Endodermal cell (in vitro differentiated cells): ENCODE measurements at regions not wholly inside any gene's neighbourhood (a gene's known extent, or its start where the extent isn't known, plus 50 kb on each side); places are given as distances from the start of the nearest gene placed in this dataset.

Source experiments
- DNase-seq: peaks from one replicate; pipeline ENCODE4 v3.0.0-alpha.2; 2017
- H3K27ac ChIP-seq: 2 replicates; pipeline ENCODE4 v1.5.1; 2013; ENCODE audit warnings: mild to moderate bottlenecking, low read depth, low read length, moderate library complexity
- H3K27me3 ChIP-seq: 2 replicates; pipeline ENCODE4 v1.6.1; 2013; ENCODE audit warnings: mild to moderate bottlenecking, low read length, moderate library complexity; ENCODE audit not compliant: insufficient read depth, control insufficient read depth, poor library complexity, severe bottlenecking
- H3K36me3 ChIP-seq: 2 replicates; pipeline ENCODE4 v1.7.0; 2013; ENCODE audit warnings: mild to moderate bottlenecking, low read length, moderate library complexity; ENCODE audit not compliant: control insufficient read depth, insufficient read depth
- H3K4me1 ChIP-seq: one replicate; pipeline ENCODE4 v1.7.0; 2013; ENCODE audit warnings: low read length; ENCODE audit not compliant: control insufficient read depth, insufficient read depth
- H3K4me3 ChIP-seq: 2 replicates; pipeline ENCODE4 v1.5.1; 2013; ENCODE audit warnings: mild to moderate bottlenecking, low read length, moderate library complexity
- H3K9ac ChIP-seq: 2 replicates; pipeline ENCODE4 v1.6.1; 2013; ENCODE audit warnings: mild to moderate bottlenecking, low read length, moderate library complexity; ENCODE audit not compliant: poor library complexity, severe bottlenecking; ENCODE audit errors: extremely low read depth
- H3K9me3 ChIP-seq: 2 replicates; pipeline ENCODE4 v1.6.1; 2013; ENCODE audit warnings: mild to moderate bottlenecking, low read length, moderate library complexity; ENCODE audit not compliant: control insufficient read depth
- H3K27ac Mint-ChIP-seq: 2 replicates; pipeline ENCODE4 v1.8.0; 2020; ENCODE audit warnings: mixed read lengths
- H3K27me3 Mint-ChIP-seq: 2 replicates; pipeline ENCODE4 v1.8.0; 2021; ENCODE audit warnings: mild to moderate bottlenecking, mixed read lengths; ENCODE audit not compliant: insufficient read depth
- H3K36me3 Mint-ChIP-seq: 2 replicates; pipeline ENCODE4 v1.8.0; 2020; ENCODE audit warnings: low read depth, mixed read lengths
- H3K4me1 Mint-ChIP-seq: 2 replicates; pipeline ENCODE4 v1.8.0; 2020; ENCODE audit warnings: mixed read lengths
- H3K4me3 Mint-ChIP-seq: 2 replicates; pipeline ENCODE4 v1.8.0; 2020; ENCODE audit warnings: mild to moderate bottlenecking, moderate library complexity, mixed read lengths
- H3K9me3 Mint-ChIP-seq: 2 replicates; pipeline ENCODE4 v1.8.0; 2020; ENCODE audit warnings: mild to moderate bottlenecking, mixed read lengths
- WGBS, 2 experiments: methylation state at CpG; one replicate each; pipeline versions ENCODE4 v1.1.5 to v1.1.7; 2013; ENCODE audit warnings: missing lambda C conversion rate in 2 of 2, mixed read lengths in 1 of 2; ENCODE audit not compliant: insufficient coverage in 1 of 2, insufficient read length in 1 of 2; 5-methylcytosine and 5-hydroxymethylcytosine counted together
- TF ChIP-seq, protein P1 (sequence below): fragments of 200-600 bp; sonication (generic); conservative IDR thresholded peaks from 2 replicates; pipeline ENCODE4 v1.5.0; 2021; ENCODE audit warnings: antibody characterized with exemption, mild to moderate bottlenecking

DNA sequence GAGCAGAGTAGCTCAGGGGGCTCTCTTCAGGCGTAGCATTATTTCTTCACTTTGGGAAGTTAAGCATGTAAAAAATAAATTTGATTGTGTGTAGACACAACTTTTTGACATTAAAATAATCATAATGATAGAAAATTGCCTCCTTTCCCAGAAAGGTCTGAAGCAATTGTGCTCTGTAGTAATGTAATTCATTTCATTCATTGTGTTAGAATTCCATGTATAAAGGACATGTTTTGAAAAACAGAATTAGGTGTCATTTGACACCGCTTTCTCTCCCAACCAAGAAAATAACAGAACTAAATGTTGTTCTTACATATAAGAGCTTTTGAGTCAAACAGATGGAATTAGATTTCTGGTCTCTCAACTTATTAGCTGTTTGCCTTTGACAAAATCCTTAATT lies 1064.2 kb upstream of the FAM98A start:
- no peaks in the 10 kb centered on the region for H3K9me3 ChIP-seq
- Mint-ChIP-seq H3K4me1 (peaks cover 21% of the 10 kb centered on the region), H3K27ac (no peak overlapping the region), H3K36me3 (no peaks in the 10 kb centered on the region), H3K27me3 (no peaks in the 10 kb centered on the region), H3K9me3 (no peaks in the 10 kb centered on the region), H3K4me3 (no peak overlapping the region)
- no peak overlapping the region for H3K27ac ChIP-seq
- TF ChIP-seq, protein P1, sequence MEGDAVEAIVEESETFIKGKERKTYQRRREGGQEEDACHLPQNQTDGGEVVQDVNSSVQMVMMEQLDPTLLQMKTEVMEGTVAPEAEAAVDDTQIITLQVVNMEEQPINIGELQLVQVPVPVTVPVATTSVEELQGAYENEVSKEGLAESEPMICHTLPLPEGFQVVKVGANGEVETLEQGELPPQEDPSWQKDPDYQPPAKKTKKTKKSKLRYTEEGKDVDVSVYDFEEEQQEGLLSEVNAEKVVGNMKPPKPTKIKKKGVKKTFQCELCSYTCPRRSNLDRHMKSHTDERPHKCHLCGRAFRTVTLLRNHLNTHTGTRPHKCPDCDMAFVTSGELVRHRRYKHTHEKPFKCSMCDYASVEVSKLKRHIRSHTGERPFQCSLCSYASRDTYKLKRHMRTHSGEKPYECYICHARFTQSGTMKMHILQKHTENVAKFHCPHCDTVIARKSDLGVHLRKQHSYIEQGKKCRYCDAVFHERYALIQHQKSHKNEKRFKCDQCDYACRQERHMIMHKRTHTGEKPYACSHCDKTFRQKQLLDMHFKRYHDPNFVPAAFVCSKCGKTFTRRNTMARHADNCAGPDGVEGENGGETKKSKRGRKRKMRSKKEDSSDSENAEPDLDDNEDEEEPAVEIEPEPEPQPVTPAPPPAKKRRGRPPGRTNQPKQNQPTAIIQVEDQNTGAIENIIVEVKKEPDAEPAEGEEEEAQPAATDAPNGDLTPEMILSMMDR = no peak
- no peaks in the 10 kb centered on the region for H3K27me3 ChIP-seq
- H3K36me3 ChIP-seq = no peaks in the 10 kb centered on the region
- WGBS, 2 experiments = 100% methylated on average over 1 to 2 of the region's 2 CpGs
- DNase-seq = no peak
- peaks cover 14% of the 10 kb centered on the region for H3K4me1 ChIP-seq
- H3K4me3 ChIP-seq = no peak overlapping the region
- H3K9ac ChIP-seq = no peak overlapping the region

DNA sequence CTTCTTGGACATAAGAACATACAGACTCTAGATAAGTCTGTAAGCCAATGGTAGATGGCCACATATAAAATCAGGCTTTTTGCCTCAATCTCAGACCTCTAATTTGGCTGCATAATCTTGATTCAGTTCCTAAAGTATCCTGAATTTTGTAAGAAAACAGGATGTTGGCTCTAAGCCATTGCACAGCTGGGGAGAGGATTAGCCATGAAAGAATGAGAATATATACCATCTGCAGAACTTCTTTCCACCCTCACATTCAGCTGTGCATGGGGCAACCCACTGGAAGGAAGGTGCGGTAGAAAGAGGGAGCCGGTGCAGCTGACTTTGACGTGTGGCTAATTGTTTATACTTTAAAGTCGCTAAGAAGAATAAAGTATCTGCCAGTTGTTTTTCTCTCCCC lies 1061.6 kb upstream of the FAM98A start:
- 94 to 100% methylated on average over 2 to 4 of the region's 4 CpGs for whole genome bisulfite sequencing, 2 experiments
- Histone ChIP-seq H3K4me3 (no peak overlapping the region), H3K9me3 (no peaks in the 10 kb centered on the region), H3K4me1 (peaks cover 9% of the 10 kb centered on the region), H3K9ac (no peak overlapping the region), H3K36me3 (no peaks in the 10 kb centered on the region), H3K27me3 (no peaks in the 10 kb centered on the region), H3K27ac (no peak overlapping the region)
- Mint-ChIP-seq H3K36me3 (no peaks in the 10 kb centered on the region), H3K4me3 (no peak overlapping the region), H3K27me3 (no peaks in the 10 kb centered on the region), H3K9me3 (no peaks in the 10 kb centered on the region), H3K4me1 (peaks cover 14% of the 10 kb centered on the region), H3K27ac (no peak overlapping the region)
- TF ChIP-seq, protein P1 = no peak
- no peak for DNase-seq

DNA sequence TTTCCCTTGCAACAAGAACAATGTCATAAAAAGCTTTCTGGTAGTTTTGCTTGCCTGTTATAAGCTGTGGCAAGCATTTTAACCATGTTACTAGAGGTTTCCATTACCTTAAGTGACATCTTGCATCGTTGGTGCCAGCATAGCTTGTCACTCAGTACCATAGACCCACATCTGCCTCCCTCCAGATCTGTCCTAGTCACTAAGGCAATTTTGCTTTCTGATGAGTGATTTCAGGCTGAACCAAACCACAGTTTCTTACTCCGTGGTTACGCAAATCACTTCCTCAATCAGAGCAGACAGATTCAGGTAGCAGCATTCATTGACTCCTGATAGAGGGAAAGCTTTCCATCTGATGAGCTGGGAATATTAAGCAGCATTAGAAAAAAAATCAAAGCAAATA lies 1057.5 kb upstream of the FAM98A start:
- H3K4me1 ChIP-seq = no peaks in the 10 kb centered on the region
- Mint-ChIP-seq H3K9me3 (peaks cover 4% of the 10 kb centered on the region), H3K4me1 (no peaks in the 10 kb centered on the region), H3K36me3 (peaks cover 3% of the 10 kb centered on the region), H3K27ac (no peak overlapping the region), H3K4me3 (no peak overlapping the region), H3K27me3 (no peaks in the 10 kb centered on the region)
- 90 to 100% methylated on average over 2 to 3 of the region's 3 CpGs for WGBS, 2 experiments
- no peak overlapping the region for H3K9ac ChIP-seq
- no peak for DNase-seq
- H3K27ac ChIP-seq = no peak overlapping the region
- H3K27me3 ChIP-seq = no peaks in the 10 kb centered on the region
- no peaks in the 10 kb centered on the region for H3K36me3 ChIP-seq
- no peak overlapping the region for H3K4me3 ChIP-seq
- TF ChIP-seq, protein P1 = no peak
- no peaks in the 10 kb centered on the region for H3K9me3 ChIP-seq
